Esophagus squamous epithelium (tissue), 5 donors: ENCODE measurements at regions not wholly inside any gene's neighbourhood (a gene's known extent, or its start where the extent isn't known, plus 50 kb on each side); places are given as distances from the start of the nearest gene placed in this dataset.
"Not testable (repeated sequence)": the region's sequence is repeated elsewhere in the genome, so short reads cannot be mapped to it uniquely, and the experiment has no call there.

Experiments used
- DNase-seq: peaks from one replicate; lab custom pipeline; 2025; lab: John Stamatoyannopoulos, UW
- H3K27ac ChIP-seq, 4 donors: fragments of 200-600 bp; sonication (generic); one replicate each; pipeline ENCODE4 v1.5.1; 2016 to 2019; ENCODE audit warnings: mild to moderate bottlenecking in 1 of 4
- H3K27me3 ChIP-seq, 4 donors: fragments of 200-600 bp; sonication (generic); 1 replicate in 3 of 4; 2 replicates in 1 of 4; pipeline versions ENCODE4 v1.5.1 to v1.6.0; 2017 to 2021; ENCODE audit warnings: antibody characterized with exemption in 1 of 4
- H3K36me3 ChIP-seq, 3 donors: fragments of 200-600 bp; sonication (generic); one replicate each; pipeline ENCODE4 v1.5.1; 2016 to 2019
- H3K4me1 ChIP-seq, 3 donors: fragments of 200-600 bp; sonication (generic); one replicate each; pipeline ENCODE4 v1.5.1; 2017 to 2019
- H3K4me3 ChIP-seq, 4 donors: fragments of 200-600 bp; sonication (generic); 1 replicate in 3 of 4; 2 replicates in 1 of 4; pipeline ENCODE4 v1.5.1; 2016 to 2019; ENCODE audit warnings: mild to moderate bottlenecking in 2 of 4, moderate library complexity in 1 of 4
- H3K9me3 ChIP-seq, 3 donors: fragments of 200-600 bp; sonication (generic); one replicate each; pipeline ENCODE4 v1.5.1; 2016 to 2019
- CTCF ChIP-seq, 6 experiments: fragments of 450-650 bp in 4 of 6; fragments of 200-600 bp in 2 of 6; sonication (generic) in 2 of 6; IDR thresholded peaks; one replicate each; pipeline ENCODE4 v1.5.1; 2016 to 2019; ENCODE audit warnings: antibody characterized with exemption in 6 of 6, mild to moderate bottlenecking in 4 of 6, moderate library complexity in 4 of 6
- POLR2A ChIP-seq, 4 donors: fragments of 450-650 bp; IDR thresholded peaks; one replicate each; pipeline ENCODE4 v1.6.1; 2017; ENCODE audit warnings: antibody characterized with exemption in 4 of 4, mild to moderate bottlenecking in 4 of 4, moderate library complexity in 3 of 4
- WGBS, 2 donors: methylation state at CpG; one replicate each; pipeline ENCODE4 v1.1.5; 2018; 5-methylcytosine and 5-hydroxymethylcytosine counted together
- intact Hi-C: fragments of 100-400 bp; cut with DNase I; formaldehyde crosslinking; loops from one replicate; pipeline ENCODE4 v1.15.0; 2022
- donor health status: DM: yes; HTN: yes; CAD: no.

DNA sequence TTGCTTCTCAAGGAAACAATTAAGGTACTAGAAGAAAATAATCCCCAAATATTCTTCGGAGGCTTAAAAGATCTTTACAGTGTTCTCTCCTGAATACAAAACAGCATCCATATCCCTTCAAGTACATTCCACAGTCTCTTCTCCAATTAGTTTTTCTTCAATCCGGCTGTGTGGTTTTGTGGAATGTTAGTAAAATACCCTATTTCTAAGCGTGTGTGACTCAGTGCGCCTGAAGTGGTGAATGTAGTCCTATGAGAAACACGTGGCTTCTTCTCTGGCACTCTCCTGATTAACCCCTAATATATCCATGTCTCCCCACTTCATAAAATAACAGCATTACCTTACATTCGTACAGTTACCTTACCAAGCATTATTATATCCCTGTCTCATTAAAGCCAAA lies 570.2 kb downstream of the ARL4A start:
- DNase-seq = no peak
- no peak overlapping the region for H3K4me3 ChIP-seq
- no peaks in the 10 kb centered on the region for H3K36me3 ChIP-seq
- H3K9me3 ChIP-seq = no peaks in the 10 kb centered on the region
- H3K4me1 ChIP-seq = no peaks in the 10 kb centered on the region
- no peak for TF ChIP-seq POLR2A (IDR thresholded peaks at IDR 0.05)
- TF ChIP-seq CTCF (IDR thresholded peaks at IDR 0.05) = no peak
- no peaks in the 10 kb centered on the region for H3K27me3 ChIP-seq
- intact Hi-C loops = no loop called here
- H3K27ac ChIP-seq = no peak overlapping the region
- WGBS, 2 donors = 74 to 78% methylated on average over 6 of the region's 6 CpGs

DNA sequence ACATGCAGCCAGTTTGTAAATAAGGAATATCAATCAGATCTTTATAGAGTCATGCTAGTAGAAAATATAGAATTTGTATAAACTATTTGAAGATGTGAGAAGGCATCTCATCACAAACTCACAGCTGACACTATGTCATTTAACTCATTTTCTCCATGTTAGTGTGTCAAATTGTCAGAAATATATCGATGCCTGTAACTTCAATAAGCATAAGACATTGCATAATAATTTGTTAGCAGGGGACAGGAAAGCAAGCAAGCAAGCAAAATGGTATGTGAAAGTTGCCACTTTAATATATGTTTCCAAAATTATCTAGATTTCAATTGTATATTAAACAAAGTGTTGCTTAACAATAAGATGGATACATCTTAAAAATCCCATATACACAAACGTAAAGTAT lies 571.0 kb downstream of the ARL4A start:
- no peak for TF ChIP-seq CTCF (IDR thresholded peaks at IDR 0.05)
- TF ChIP-seq POLR2A (IDR thresholded peaks at IDR 0.05) = no peak
- Histone ChIP-seq H3K9me3 (no peaks in the 10 kb centered on the region), H3K4me1 (no peaks in the 10 kb centered on the region), H3K27me3 (no peaks in the 10 kb centered on the region), H3K4me3 (no peak overlapping the region), H3K27ac (no peak overlapping the region), H3K36me3 (no peaks in the 10 kb centered on the region)
- DNase-seq = no peak
- intact Hi-C loops = no loop called here
- 76 to 85% methylated on average over 2 of the region's 2 CpGs for WGBS, 2 donors

GRCh38 chr7:13259930-13260329 lies 572.5 kb downstream of the ARL4A start:
- H3K4me1 ChIP-seq = no peaks in the 10 kb centered on the region
- DNase-seq = no peak
- no peak overlapping the region for H3K27ac ChIP-seq
- H3K4me3 ChIP-seq = no peak overlapping the region
- H3K36me3 ChIP-seq = no peaks in the 10 kb centered on the region
- H3K9me3 ChIP-seq = no peaks in the 10 kb centered on the region
- intact Hi-C loops = loop anchor here (5.0 to 10.0 kb wide), 3 partner anchors 585 to 735 kb away; no protein-coding TSS in a partner anchor
- no peaks in the 10 kb centered on the region for H3K27me3 ChIP-seq
- no peak for TF ChIP-seq CTCF (IDR thresholded peaks at IDR 0.05)
- TF ChIP-seq POLR2A (IDR thresholded peaks at IDR 0.05) = no peak

DNA sequence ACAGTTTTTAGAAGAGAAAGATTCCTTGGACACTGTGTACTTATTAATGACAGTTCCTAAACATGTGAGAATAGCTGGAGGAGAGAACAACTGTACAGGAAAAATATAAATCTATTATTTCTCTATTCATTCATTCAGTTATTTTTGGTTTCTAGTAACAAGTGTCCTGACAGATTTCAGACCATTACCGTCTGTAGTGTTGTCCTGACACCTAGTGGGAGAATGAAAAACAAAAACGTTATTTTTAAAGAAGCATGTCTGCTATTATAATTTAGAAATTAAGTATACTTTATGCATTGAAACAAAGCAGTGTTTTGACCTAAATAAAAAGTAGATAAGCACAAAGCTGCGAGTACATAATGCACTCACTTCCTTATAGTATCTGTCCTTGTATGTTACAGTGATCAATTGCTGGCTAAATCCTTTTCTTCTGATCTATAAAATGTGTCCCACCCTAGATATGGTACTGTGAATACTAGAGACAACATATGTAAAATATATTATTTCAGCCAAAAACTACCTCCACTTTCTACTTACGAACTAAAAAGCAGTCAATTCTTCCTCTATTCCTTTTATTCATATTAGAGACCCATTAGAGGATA lies 575.6 kb downstream of the ARL4A start:
- intact Hi-C loops = loop anchor here (5.0 to 10.0 kb wide), 3 partner anchors 588 to 738 kb away; no protein-coding TSS in a partner anchor
- TF ChIP-seq POLR2A (IDR thresholded peaks at IDR 0.05) (no peak), CTCF (IDR thresholded peaks at IDR 0.05) (peak; percentile 45 to 77 (median 52))
- Histone ChIP-seq H3K27me3 (no peaks in the 10 kb centered on the region), H3K27ac (no peak overlapping the region), H3K36me3 (no peaks in the 10 kb centered on the region), H3K9me3 (no peaks in the 10 kb centered on the region), H3K4me1 (no peaks in the 10 kb centered on the region), H3K4me3 (no peak overlapping the region)
- no peak for DNase-seq
- 2 to 4% methylated on average over 4 of the region's 4 CpGs for WGBS, 2 donors

GRCh38 chr7:13265271-13265670 lies 577.8 kb downstream of the ARL4A start:
- TF ChIP-seq CTCF (IDR thresholded peaks at IDR 0.05) = no peak
- TF ChIP-seq POLR2A (IDR thresholded peaks at IDR 0.05) = no peak
- H3K36me3 ChIP-seq = no peaks in the 10 kb centered on the region
- intact Hi-C loops = loop anchor here (10.0 kb wide), 2 partner anchors 590 to 740 kb away; no protein-coding TSS in a partner anchor
- 65 to 68% methylated on average over 2 of the region's 2 CpGs for WGBS, 2 donors
- H3K27ac ChIP-seq = no peak overlapping the region
- no peaks in the 10 kb centered on the region for H3K4me1 ChIP-seq
- no peaks in the 10 kb centered on the region for H3K9me3 ChIP-seq
- no peaks in the 10 kb centered on the region for H3K27me3 ChIP-seq
- H3K4me3 ChIP-seq = no peak overlapping the region
- DNase-seq = no peak

GRCh38 chr7:13274205-13274604 lies 586.8 kb downstream of the ARL4A start:
- DNase-seq, intact Hi-C loops: not testable (repeated sequence)
- WGBS, 2 donors = 55 to 90% methylated on average over 5 to 7 of the region's 9 CpGs

More at GRCh38 chr7:13274205-13274604, 586.8 kb downstream of the ARL4A start:
- not testable (repeated sequence) for H3K27me3 ChIP-seq, H3K9me3 ChIP-seq, H3K27ac ChIP-seq, H3K4me3 ChIP-seq, H3K4me1 ChIP-seq, H3K36me3 ChIP-seq
